SK-N-SH treated with all-trans-retinoic acid at 6 μM for 48 hours (cell line): ENCODE measurements at regions not wholly inside any gene's neighbourhood (a gene's known extent, or its start where the extent isn't known, plus 50 kb on each side); places are given as distances from the start of the nearest gene placed in this dataset.

Experiments used
- ATAC-seq: fragments of 200-7000 bp; cut with Tn5 transposase; 3 replicates; pipeline ENCODE4 v1.9.1; 2020; ENCODE audit warnings: mild to moderate bottlenecking, moderate library complexity
- ARNTL ChIP-seq: fragments of 450-650 bp; formaldehyde crosslinking; IDR thresholded peaks from 2 replicates; pipeline ENCODE4 v1.5.0; 2020; ENCODE audit warnings: low read depth, mild to moderate bottlenecking, moderate library complexity, borderline replicate concordance
- CSDC2 ChIP-seq: fragments of 250-450 bp; sonication (Bioruptor Pico); IDR thresholded peaks from 2 replicates; pipeline ENCODE4 v1.5.0; 2020; ENCODE audit warnings: mild to moderate bottlenecking, moderate library complexity
- ESRRG ChIP-seq: fragments of 250-450 bp; sonication (Bioruptor Pico); IDR thresholded peaks from 2 replicates; pipeline ENCODE4 v1.6.1; 2021; ENCODE audit warnings: mild to moderate bottlenecking
- GLIS3 ChIP-seq: fragments of 250-450 bp; sonication (Bioruptor Pico); IDR thresholded peaks from 2 replicates; pipeline ENCODE4 v1.5.0; 2020; ENCODE audit warnings: mild to moderate bottlenecking, moderate library complexity
- ISL1 ChIP-seq: fragments of 250-450 bp; sonication (Bioruptor Pico); IDR thresholded peaks from 2 replicates; pipeline ENCODE4 v2.1.2; 2022; ENCODE audit warnings: mild to moderate bottlenecking, moderate library complexity
- OSR1 ChIP-seq: fragments of 250-450 bp; sonication (Bioruptor Pico); IDR thresholded peaks from 2 replicates; pipeline ENCODE4 v1.8.0; 2022; ENCODE audit warnings: moderate library complexity, mild to moderate bottlenecking, inconsistent platforms
- PPARA ChIP-seq: fragments of 250-450 bp; sonication (Bioruptor Pico); IDR thresholded peaks from 2 replicates; pipeline ENCODE4 v1.5.0; 2020; ENCODE audit warnings: mild to moderate bottlenecking, borderline replicate concordance
- RARB ChIP-seq: fragments of 250-450 bp; sonication (Bioruptor Pico); IDR thresholded peaks from 2 replicates; pipeline ENCODE4 v1.8.0; 2021; ENCODE audit warnings: mild to moderate bottlenecking, moderate library complexity
- TCF4 ChIP-seq: fragments of 250-450 bp; sonication (Bioruptor Pico); IDR thresholded peaks from 2 replicates; pipeline ENCODE4 v1.8.0; 2021; ENCODE audit warnings: mild to moderate bottlenecking, moderate library complexity, borderline replicate concordance
- TOX ChIP-seq: fragments of 250-450 bp; sonication (Bioruptor Pico); IDR thresholded peaks from 2 replicates; pipeline ENCODE4 v1.8.0; 2021; ENCODE audit warnings: mild to moderate bottlenecking, moderate library complexity, borderline replicate concordance
- ZC3H10 ChIP-seq: fragments of 250-450 bp; sonication (Bioruptor Pico); IDR thresholded peaks from 2 replicates; pipeline ENCODE4 v1.5.1; 2021; ENCODE audit warnings: mild to moderate bottlenecking, moderate library complexity
- ZFP3 ChIP-seq: fragments of 250-450 bp; sonication (Bioruptor Pico); IDR thresholded peaks from 2 replicates; pipeline ENCODE4 v1.5.0; 2020; ENCODE audit warnings: mild to moderate bottlenecking, moderate library complexity
- ZFP30 ChIP-seq: fragments of 450-650 bp; formaldehyde crosslinking; IDR thresholded peaks from 2 replicates; pipeline ENCODE4 v1.5.0; 2022; ENCODE audit warnings: mild to moderate bottlenecking, moderate library complexity
- ZNF565 ChIP-seq: fragments of 450-650 bp; formaldehyde crosslinking; conservative IDR thresholded peaks from 2 replicates; pipeline ENCODE4 v1.5.0; 2020; ENCODE audit warnings: low read depth, mild to moderate bottlenecking, moderate library complexity
- ZNF70 ChIP-seq: fragments of 450-650 bp; formaldehyde crosslinking; IDR thresholded peaks from 2 replicates; pipeline ENCODE4 v1.5.0; 2020; ENCODE audit warnings: mild to moderate bottlenecking, moderate library complexity
- ZNF8 ChIP-seq: fragments of 450-650 bp; formaldehyde crosslinking; IDR thresholded peaks from 2 replicates; pipeline ENCODE4 v1.5.0; 2020; ENCODE audit warnings: mild to moderate bottlenecking, moderate library complexity
- TF ChIP-seq, protein P1 (sequence below): fragments of 250-450 bp; sonication (Bioruptor Pico); IDR thresholded peaks from 2 replicates; pipeline ENCODE4 v1.5.1; 2021; ENCODE audit warnings: mild to moderate bottlenecking, moderate library complexity
- TF ChIP-seq, protein P2 (sequence below): fragments of 250-450 bp; sonication (Bioruptor Pico); IDR thresholded peaks from 2 replicates; pipeline ENCODE4 v1.8.0; 2021; ENCODE audit warnings: low read depth, mild to moderate bottlenecking, moderate library complexity, borderline replicate concordance
- TF ChIP-seq, protein P3 (sequence below): fragments of 250-450 bp; sonication (Bioruptor Pico); IDR thresholded peaks from 2 replicates; pipeline ENCODE4 v1.8.0; 2020; ENCODE audit warnings: mild to moderate bottlenecking, moderate library complexity, borderline replicate concordance
- TF ChIP-seq, protein P4 (sequence below): fragments of 250-450 bp; sonication (Bioruptor Pico); IDR thresholded peaks from 2 replicates; pipeline ENCODE4 v1.5.0; 2020; ENCODE audit warnings: mild to moderate bottlenecking, moderate library complexity

DNA sequence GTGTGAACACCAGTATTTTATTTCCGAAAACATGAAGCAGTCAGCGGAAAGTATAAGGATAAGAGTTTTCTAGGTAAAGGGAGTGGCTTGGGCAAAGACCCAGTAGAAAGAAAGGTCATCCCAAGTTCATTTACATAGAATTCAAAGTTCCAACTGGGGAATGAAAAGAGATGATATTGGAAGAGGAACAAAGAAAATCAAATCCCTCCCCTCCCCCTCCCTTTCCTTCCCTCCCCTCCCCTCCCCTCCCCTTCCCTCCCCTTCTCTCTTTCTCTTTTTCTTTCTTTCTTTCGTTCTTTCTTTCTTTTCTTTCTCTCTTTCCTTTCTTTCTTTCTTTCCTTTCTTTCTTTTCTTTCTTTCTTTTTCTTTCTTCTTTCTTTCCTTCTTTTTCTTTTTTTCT is 675.7 kb upstream of the NRXN1 start:
- no peak for ATAC-seq

DNA sequence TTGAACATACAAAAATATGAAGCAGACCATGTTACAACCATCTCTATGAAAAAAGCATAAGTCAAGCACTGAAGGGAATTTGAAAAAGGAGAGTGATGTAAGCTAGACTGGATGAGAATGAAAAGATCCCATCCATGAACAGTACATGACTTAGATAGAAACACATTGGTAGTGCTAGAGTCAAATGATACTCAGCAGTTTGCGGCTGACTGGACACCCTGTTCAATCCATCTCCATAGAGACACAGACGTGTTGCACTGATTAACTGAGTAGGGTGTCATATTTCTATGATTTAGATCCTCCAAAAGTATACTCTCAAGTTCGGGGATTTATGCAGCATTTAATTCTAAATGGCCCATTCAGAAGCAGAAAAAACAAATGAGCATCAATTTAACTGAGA is 674.3 kb upstream of the NRXN1 start:
- no peak for ATAC-seq
- TF ChIP-seq ZNF8 (no peak), ZFP30 (no peak), ISL1 (CRISPR knock-in tag) (no peak), RARB (CRISPR knock-in tag) (no peak), PPARA (CRISPR knock-in tag) (no peak), GLIS3 (CRISPR knock-in tag) (no peak), ESRRG (CRISPR knock-in tag) (no peak), ZNF565 (no peak), ZFP3 (CRISPR knock-in tag) (no peak)
- TF ChIP-seq, protein P1, sequence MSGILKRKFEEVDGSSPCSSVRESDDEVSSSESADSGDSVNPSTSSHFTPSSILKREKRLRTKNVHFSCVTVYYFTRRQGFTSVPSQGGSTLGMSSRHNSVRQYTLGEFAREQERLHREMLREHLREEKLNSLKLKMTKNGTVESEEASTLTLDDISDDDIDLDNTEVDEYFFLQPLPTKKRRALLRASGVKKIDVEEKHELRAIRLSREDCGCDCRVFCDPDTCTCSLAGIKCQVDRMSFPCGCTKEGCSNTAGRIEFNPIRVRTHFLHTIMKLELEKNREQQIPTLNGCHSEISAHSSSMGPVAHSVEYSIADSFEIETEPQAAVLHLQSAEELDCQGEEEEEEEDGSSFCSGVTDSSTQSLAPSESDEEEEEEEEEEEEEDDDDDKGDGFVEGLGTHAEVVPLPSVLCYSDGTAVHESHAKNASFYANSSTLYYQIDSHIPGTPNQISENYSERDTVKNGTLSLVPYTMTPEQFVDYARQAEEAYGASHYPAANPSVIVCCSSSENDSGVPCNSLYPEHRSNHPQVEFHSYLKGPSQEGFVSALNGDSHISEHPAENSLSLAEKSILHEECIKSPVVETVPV: no peak
- TF ChIP-seq, protein P2, sequence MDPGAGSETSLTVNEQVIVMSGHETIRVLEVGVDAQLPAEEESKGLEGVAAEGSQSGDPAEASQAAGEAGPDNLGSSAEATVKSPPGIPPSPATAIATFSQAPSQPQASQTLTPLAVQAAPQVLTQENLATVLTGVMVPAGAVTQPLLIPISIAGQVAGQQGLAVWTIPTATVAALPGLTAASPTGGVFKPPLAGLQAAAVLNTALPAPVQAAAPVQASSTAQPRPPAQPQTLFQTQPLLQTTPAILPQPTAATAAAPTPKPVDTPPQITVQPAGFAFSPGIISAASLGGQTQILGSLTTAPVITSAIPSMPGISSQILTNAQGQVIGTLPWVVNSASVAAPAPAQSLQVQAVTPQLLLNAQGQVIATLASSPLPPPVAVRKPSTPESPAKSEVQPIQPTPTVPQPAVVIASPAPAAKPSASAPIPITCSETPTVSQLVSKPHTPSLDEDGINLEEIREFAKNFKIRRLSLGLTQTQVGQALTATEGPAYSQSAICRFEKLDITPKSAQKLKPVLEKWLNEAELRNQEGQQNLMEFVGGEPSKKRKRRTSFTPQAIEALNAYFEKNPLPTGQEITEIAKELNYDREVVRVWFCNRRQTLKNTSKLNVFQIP (CRISPR knock-in tag): no peak
- TF ChIP-seq, protein P3, sequence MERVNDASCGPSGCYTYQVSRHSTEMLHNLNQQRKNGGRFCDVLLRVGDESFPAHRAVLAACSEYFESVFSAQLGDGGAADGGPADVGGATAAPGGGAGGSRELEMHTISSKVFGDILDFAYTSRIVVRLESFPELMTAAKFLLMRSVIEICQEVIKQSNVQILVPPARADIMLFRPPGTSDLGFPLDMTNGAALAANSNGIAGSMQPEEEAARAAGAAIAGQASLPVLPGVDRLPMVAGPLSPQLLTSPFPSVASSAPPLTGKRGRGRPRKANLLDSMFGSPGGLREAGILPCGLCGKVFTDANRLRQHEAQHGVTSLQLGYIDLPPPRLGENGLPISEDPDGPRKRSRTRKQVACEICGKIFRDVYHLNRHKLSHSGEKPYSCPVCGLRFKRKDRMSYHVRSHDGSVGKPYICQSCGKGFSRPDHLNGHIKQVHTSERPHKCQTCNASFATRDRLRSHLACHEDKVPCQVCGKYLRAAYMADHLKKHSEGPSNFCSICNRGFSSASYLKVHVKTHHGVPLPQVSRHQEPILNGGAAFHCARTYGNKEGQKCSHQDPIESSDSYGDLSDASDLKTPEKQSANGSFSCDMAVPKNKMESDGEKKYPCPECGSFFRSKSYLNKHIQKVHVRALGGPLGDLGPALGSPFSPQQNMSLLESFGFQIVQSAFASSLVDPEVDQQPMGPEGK (CRISPR knock-in tag): no peak

More for the DNA sequence above, 675.7 kb upstream of the NRXN1 start:
- TF ChIP-seq, protein P2 (CRISPR knock-in tag): no peak
- no peak for TF ChIP-seq ZC3H10
- TF ChIP-seq ISL1 (CRISPR knock-in tag): no peak
- no peak for TF ChIP-seq ZNF70 (CRISPR knock-in tag)
- TF ChIP-seq ZNF8: no peak
- no peak for TF ChIP-seq OSR1 (CRISPR knock-in tag)
- TF ChIP-seq, protein P4, sequence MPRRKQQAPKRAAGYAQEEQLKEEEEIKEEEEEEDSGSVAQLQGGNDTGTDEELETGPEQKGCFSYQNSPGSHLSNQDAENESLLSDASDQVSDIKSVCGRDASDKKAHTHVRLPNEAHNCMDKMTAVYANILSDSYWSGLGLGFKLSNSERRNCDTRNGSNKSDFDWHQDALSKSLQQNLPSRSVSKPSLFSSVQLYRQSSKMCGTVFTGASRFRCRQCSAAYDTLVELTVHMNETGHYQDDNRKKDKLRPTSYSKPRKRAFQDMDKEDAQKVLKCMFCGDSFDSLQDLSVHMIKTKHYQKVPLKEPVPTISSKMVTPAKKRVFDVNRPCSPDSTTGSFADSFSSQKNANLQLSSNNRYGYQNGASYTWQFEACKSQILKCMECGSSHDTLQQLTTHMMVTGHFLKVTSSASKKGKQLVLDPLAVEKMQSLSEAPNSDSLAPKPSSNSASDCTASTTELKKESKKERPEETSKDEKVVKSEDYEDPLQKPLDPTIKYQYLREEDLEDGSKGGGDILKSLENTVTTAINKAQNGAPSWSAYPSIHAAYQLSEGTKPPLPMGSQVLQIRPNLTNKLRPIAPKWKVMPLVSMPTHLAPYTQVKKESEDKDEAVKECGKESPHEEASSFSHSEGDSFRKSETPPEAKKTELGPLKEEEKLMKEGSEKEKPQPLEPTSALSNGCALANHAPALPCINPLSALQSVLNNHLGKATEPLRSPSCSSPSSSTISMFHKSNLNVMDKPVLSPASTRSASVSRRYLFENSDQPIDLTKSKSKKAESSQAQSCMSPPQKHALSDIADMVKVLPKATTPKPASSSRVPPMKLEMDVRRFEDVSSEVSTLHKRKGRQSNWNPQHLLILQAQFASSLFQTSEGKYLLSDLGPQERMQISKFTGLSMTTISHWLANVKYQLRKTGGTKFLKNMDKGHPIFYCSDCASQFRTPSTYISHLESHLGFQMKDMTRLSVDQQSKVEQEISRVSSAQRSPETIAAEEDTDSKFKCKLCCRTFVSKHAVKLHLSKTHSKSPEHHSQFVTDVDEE (CRISPR knock-in tag): no peak
- no peak for TF ChIP-seq TOX (CRISPR knock-in tag)
- no peak for TF ChIP-seq PPARA (CRISPR knock-in tag)
- no peak for TF ChIP-seq ZFP3 (CRISPR knock-in tag)
- TF ChIP-seq TCF4 (CRISPR knock-in tag): no peak

DNA sequence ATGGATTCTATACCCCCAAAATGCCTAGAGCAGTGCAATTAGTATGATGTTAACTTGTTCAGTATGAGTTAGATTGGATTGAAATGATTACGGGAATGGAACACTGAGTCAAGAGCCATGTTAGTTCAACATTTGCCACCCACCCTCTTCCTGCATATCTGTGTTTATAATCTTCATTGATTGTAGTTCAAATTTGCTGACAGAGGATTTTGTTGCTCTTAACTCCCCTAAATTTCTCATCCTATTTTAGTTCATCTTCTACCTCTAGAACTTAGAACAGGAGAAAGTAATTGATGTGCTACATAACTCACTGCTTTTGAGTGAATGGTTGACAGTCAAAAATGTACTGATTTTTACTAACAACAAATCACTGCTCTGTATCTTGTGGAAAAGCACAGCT is 673.5 kb upstream of the NRXN1 start:
- no peak for ATAC-seq
- TF ChIP-seq, protein P1: no peak
- TF ChIP-seq ESRRG (CRISPR knock-in tag): no peak
- TF ChIP-seq, protein P3 (CRISPR knock-in tag): no peak
- no peak for TF ChIP-seq RARB (CRISPR knock-in tag)
- no peak for TF ChIP-seq OSR1 (CRISPR knock-in tag)
- no peak for TF ChIP-seq TCF4 (CRISPR knock-in tag)
- TF ChIP-seq, protein P4 (CRISPR knock-in tag): no peak
- no peak for TF ChIP-seq ZFP3 (CRISPR knock-in tag)
- no peak for TF ChIP-seq CSDC2
- TF ChIP-seq ZC3H10: no peak
- no peak for TF ChIP-seq ARNTL
